HG03432 (cell line): ENCODE measurements at regions not wholly inside any gene's neighbourhood (a gene's known extent, or its start where the extent isn't known, plus 50 kb on each side); places are given as distances from the start of the nearest gene placed in this dataset.
"Not testable (repeated sequence)": the region's sequence is repeated elsewhere in the genome, so short reads cannot be mapped to it uniquely, and the experiment has no call there.

ENCODE experiments used
- ATAC-seq: cut with Tn5 transposase; IDR thresholded peaks from one replicate; pipeline ENCODE4 v1.9.1; 2021; ENCODE audit warnings: mild to moderate bottlenecking, moderate library complexity; ENCODE audit not compliant: unreplicated experiment

GRCh38 chr21:15640113-15640512 is 89.7 kb upstream of the USP25 start:
- not testable (repeated sequence) for ATAC-seq

GRCh38 chr21:15644489-15644888 is 85.3 kb upstream of the USP25 start:
- ATAC-seq: no peak

- no peak for ATAC-seq
Measured at GRCh38 chr21:15645830-15646229, 84.0 kb upstream of the USP25 start.

- no peak for ATAC-seq
Measured at GRCh38 chr21:15650735-15651134, 79.0 kb upstream of the USP25 start.

- ATAC-seq: no peak
Measured at GRCh38 chr21:15651172-15651571, 78.6 kb upstream of the USP25 start.

- ATAC-seq: no peak
Measured at GRCh38 chr21:15653710-15654109, 76.1 kb upstream of the USP25 start.

- no peak for ATAC-seq
Measured at GRCh38 chr21:15654171-15654570, 75.6 kb upstream of the USP25 start.

- ATAC-seq: no peak
Measured at GRCh38 chr21:15659753-15660422, 69.9 kb upstream of the USP25 start.

- ATAC-seq: no peak
Measured at GRCh38 chr21:15660423-15660804, 69.4 kb upstream of the USP25 start.

- no peak for ATAC-seq
Measured at GRCh38 chr21:15667010-15667409, 62.8 kb upstream of the USP25 start.

GRCh38 chr21:15667819-15668218 is 62.0 kb upstream of the USP25 start:
- no peak for ATAC-seq

GRCh38 chr21:15669247-15669646 is 60.5 kb upstream of the USP25 start:
- ATAC-seq: no peak

GRCh38 chr21:15671188-15671587 is 58.6 kb upstream of the USP25 start:
- peak; percentile 92 for ATAC-seq

GRCh38 chr21:15672578-15672977 is 57.2 kb upstream of the USP25 start:
- ATAC-seq: not testable (repeated sequence)

- no peak for ATAC-seq
Measured at GRCh38 chr21:15676935-15677334, 52.8 kb upstream of the USP25 start.

- no peak for ATAC-seq
Measured at GRCh38 chr21:15679630-15680029, 50.2 kb upstream of the USP25 start.
